Kidney (tissue), 13 donors: ENCODE measurements at regions not wholly inside any gene's neighbourhood (a gene's known extent, or its start where the extent isn't known, plus 50 kb on each side); places are given as distances from the start of the nearest gene placed in this dataset.

Experiments used
- DNase-seq, 5 donors: peaks; one replicate each; pipeline ENCODE4 v3.0.0-alpha.2; 2013 to 2020
- FAIRE-seq: peaks from 2 replicates; lab custom pipeline; 2012; peaks lifted over from hg19 to GRCh38; lab: Jason Lieb, UNC
- H3K27ac ChIP-seq, 2 donors: one replicate each; pipeline ENCODE4 v1.7.0; 2013; ENCODE audit warnings: low read depth in 2 of 2, low read length in 2 of 2, inconsistent platforms in 1 of 2
- H3K27me3 ChIP-seq: one replicate; pipeline ENCODE4 v1.7.1; 2013; ENCODE audit warnings: low read length, inconsistent platforms; ENCODE audit not compliant: control insufficient read depth, insufficient read depth
- H3K36me3 ChIP-seq, 3 donors: one replicate each; pipeline versions ENCODE4 v1.7.0 to v1.7.1; 2013; ENCODE audit warnings: low read length in 3 of 3, control low read depth in 1 of 3, inconsistent platforms in 1 of 3; ENCODE audit not compliant: insufficient read depth in 3 of 3, control insufficient read depth in 2 of 3
- H3K4me1 ChIP-seq, 3 donors: one replicate each; pipeline versions ENCODE4 v1.7.0 to v1.7.1; 2013; ENCODE audit warnings: low read length in 3 of 3, inconsistent platforms in 1 of 3, low read depth in 1 of 3; ENCODE audit not compliant: control insufficient read depth in 2 of 3, insufficient read depth in 2 of 3
- H3K4me3 ChIP-seq, 3 donors: one replicate each; pipeline versions ENCODE4 v1.7.0 to v1.8.1; 2013; ENCODE audit warnings: low read length in 3 of 3, control low read depth in 1 of 3, inconsistent platforms in 1 of 3
- H3K9ac ChIP-seq, 3 donors: one replicate each; pipeline versions ENCODE4 v1.7.0 to v1.7.1; 2013; ENCODE audit warnings: low read length in 3 of 3, control low read depth in 1 of 3, inconsistent platforms in 1 of 3
- H3K9me3 ChIP-seq, 3 donors: one replicate each; pipeline versions ENCODE4 v1.7.0 to v1.7.1; 2013; ENCODE audit warnings: low read length in 3 of 3, control low read depth in 1 of 3, inconsistent platforms in 1 of 3; ENCODE audit not compliant: control insufficient read depth in 2 of 3, insufficient read depth in 1 of 3
- CTCF ChIP-seq: IDR thresholded peaks from 3 replicates; pipeline ENCODE4 v1.5.1; 2012; ENCODE audit warnings: mild to moderate bottlenecking, moderate library complexity, borderline replicate concordance; ENCODE audit not compliant: insufficient read depth; ENCODE audit errors: extremely low read depth
- intact Hi-C: fragments of 100-400 bp; cut with DNase I; formaldehyde crosslinking; loops from one replicate; pipeline ENCODE4 v1.11.1; 2022
- donor health status: control.
- donor health status: control.
- donor health status: control.
- donor health status: control.
- donor health status: control.
- donor health status: DM: yes; HTN: yes; CAD: no.
- donor health status: Normal renal cell carcinoma (clear cell type).

DNA sequence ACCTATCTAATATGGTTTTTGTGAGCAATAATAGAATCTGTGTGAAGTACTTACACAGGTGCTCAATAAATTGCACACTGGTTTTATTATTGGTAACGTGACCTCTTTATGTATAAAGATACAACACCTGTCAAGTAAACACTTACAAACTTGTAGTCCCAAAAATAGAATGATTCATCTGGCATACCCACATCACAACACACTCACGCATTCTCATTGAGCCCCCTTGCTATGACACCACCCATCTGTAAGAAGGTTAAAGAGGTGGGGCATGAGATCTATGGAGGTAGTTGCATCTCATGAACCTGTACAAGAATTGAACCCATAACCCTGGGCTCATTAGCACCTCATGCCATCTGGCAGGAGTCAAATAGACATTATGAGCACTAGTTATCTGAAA, 134.9 kb upstream of the THBS1 start:
- intact Hi-C loops: no loop called here
- Histone ChIP-seq H3K36me3 (no peaks in the 10 kb centered on the region), H3K27me3 (no peaks in the 10 kb centered on the region), H3K9me3 (no peaks in the 10 kb centered on the region), H3K4me3 (no peak overlapping the region), H3K27ac (no peak overlapping the region), H3K9ac (no peak overlapping the region), H3K4me1 (no peaks in the 10 kb centered on the region)
- no peak for TF ChIP-seq CTCF
- DNase-seq (no peak), FAIRE-seq (no peak)

DNA sequence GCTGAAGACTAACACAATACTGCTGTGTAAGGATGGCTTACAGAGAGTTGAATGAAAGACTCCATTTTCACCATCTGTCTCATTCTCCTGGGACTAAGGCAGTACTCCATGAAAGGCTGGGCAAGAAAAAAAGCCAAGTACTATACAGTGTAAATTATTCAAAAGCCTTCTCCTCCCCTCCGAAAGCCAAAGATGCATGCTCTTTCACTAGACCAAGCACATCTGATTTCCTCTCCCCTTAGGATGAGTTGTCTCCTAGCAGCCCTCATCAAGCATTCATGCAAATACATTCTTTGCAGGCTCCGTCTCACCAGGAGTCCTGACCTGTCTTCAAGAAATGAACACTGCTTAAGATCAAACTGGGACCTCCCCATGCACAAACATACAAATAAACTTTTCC, 133.5 kb upstream of the THBS1 start:
- H3K27ac ChIP-seq: no peak overlapping the region
- FAIRE-seq (no peak), DNase-seq (no peak)
- no peaks in the 10 kb centered on the region for H3K4me1 ChIP-seq
- H3K4me3 ChIP-seq: no peak overlapping the region
- TF ChIP-seq CTCF: no peak
- H3K27me3 ChIP-seq: no peaks in the 10 kb centered on the region
- no peak overlapping the region for H3K9ac ChIP-seq
- intact Hi-C loops: no loop called here
- H3K9me3 ChIP-seq: no peaks in the 10 kb centered on the region
- H3K36me3 ChIP-seq: no peaks in the 10 kb centered on the region

GRCh38 chr15:39447881-39448280, 133.0 kb upstream of the THBS1 start:
- Histone ChIP-seq H3K27ac (no peak overlapping the region), H3K4me1 (no peaks in the 10 kb centered on the region), H3K36me3 (no peaks in the 10 kb centered on the region), H3K4me3 (no peak overlapping the region), H3K9ac (no peak overlapping the region), H3K27me3 (no peaks in the 10 kb centered on the region), H3K9me3 (no peaks in the 10 kb centered on the region)
- no peak for FAIRE-seq
- intact Hi-C loops: no loop called here
- no peak for DNase-seq
- no peak for TF ChIP-seq CTCF

DNA sequence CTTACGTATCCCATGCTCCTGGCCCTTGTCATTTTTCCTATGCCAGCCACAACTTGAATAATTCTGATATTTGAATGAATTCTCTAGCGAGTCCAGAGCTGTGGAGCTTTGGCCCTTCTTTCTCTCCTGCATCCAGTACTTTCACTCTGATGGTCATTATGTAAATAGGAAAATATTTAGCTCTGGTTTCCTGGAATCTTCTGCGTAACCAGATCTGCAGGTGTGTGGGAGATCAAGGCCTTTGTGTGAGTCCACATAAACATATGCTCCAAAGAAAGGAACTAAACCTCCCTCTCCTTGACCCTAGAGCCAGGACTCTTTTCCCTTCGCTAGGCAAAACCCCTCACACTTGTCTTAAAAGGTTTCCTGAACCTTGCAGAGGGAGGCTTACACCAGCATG, 132.5 kb upstream of the THBS1 start:
- intact Hi-C loops: no loop called here
- Histone ChIP-seq H3K36me3 (no peaks in the 10 kb centered on the region), H3K27me3 (no peaks in the 10 kb centered on the region), H3K4me1 (no peaks in the 10 kb centered on the region), H3K9me3 (no peaks in the 10 kb centered on the region), H3K27ac (no peak overlapping the region), H3K4me3 (no peak overlapping the region), H3K9ac (no peak overlapping the region)
- TF ChIP-seq CTCF: no peak
- DNase-seq (peak in 1 of 5 donors; percentile 30), FAIRE-seq (no peak)
